GM19328 (cell line): ENCODE measurements at regions not wholly inside any gene's neighbourhood (a gene's known extent, or its start where the extent isn't known, plus 50 kb on each side); places are given as distances from the start of the nearest gene placed in this dataset.

ENCODE experiments used
- ATAC-seq: cut with Tn5 transposase; IDR thresholded peaks from one replicate; pipeline ENCODE4 v1.9.1; 2021; ENCODE audit warnings: mild to moderate bottlenecking, moderate library complexity; ENCODE audit not compliant: unreplicated experiment

- ATAC-seq, result no peak
These were observed 93.3 kb upstream of the VPREB1 start for GRCh38 chr22:22151308-22151707.

- no peak for ATAC-seq
These were observed 94.1 kb upstream of the VPREB1 start for GRCh38 chr22:22150457-22150856.

GRCh38 chr22:22148905-22149304 lies 95.7 kb upstream of the VPREB1 start:
- no peak for ATAC-seq

GRCh38 chr22:22144858-22145257 lies 99.7 kb upstream of the VPREB1 start:
- no peak for ATAC-seq

- ATAC-seq, result no peak
These were observed 101.1 kb upstream of the VPREB1 start for GRCh38 chr22:22143448-22143847.

- ATAC-seq, result no peak
These were observed 101.9 kb upstream of the VPREB1 start for GRCh38 chr22:22142661-22143060.

- no peak for ATAC-seq
These were observed 102.6 kb upstream of the VPREB1 start for GRCh38 chr22:22141771-22142591.

GRCh38 chr22:22141031-22141430 lies 103.6 kb upstream of the VPREB1 start:
- ATAC-seq, result no peak

GRCh38 chr22:22139364-22139763 lies 105.2 kb upstream of the VPREB1 start:
- ATAC-seq, result no peak

GRCh38 chr22:22138915-22139314 lies 105.7 kb upstream of the VPREB1 start:
- ATAC-seq, result no peak

- ATAC-seq, result no peak
These were observed 106.7 kb upstream of the VPREB1 start for GRCh38 chr22:22137891-22138290.

GRCh38 chr22:22133910-22134309 lies 110.7 kb upstream of the VPREB1 start:
- ATAC-seq, result no peak

- no peak for ATAC-seq
These were observed 113.5 kb upstream of the VPREB1 start for GRCh38 chr22:22130953-22131608.

- no peak for ATAC-seq
These were observed 115.2 kb upstream of the VPREB1 start for GRCh38 chr22:22129387-22129786.

GRCh38 chr22:22128440-22128839 lies 116.1 kb upstream of the VPREB1 start:
- ATAC-seq, result no peak

- ATAC-seq, result no peak
These were observed 117.5 kb upstream of the VPREB1 start for GRCh38 chr22:22127100-22127499.

GRCh38 chr22:22125579-22126468 lies 118.8 kb upstream of the VPREB1 start:
- no peak for ATAC-seq

GRCh38 chr22:22125028-22125578 lies 119.5 kb upstream of the VPREB1 start:
- no peak for ATAC-seq

GRCh38 chr22:22124374-22124773 lies 120.2 kb upstream of the VPREB1 start:
- no peak for ATAC-seq

- ATAC-seq, result no peak
These were observed 120.7 kb upstream of the VPREB1 start for GRCh38 chr22:22123960-22124278.
